ENCODE measurements at regions not wholly inside any gene's neighbourhood (a gene's known extent, or its start where the extent isn't known, plus 50 kb on each side); places are given as distances from the start of the nearest gene placed in this dataset.

- H3K36me3 Mint-ChIP-seq (ENCODE audit: low read depth), result no peaks in the 10 kb centered on the region
- H3K4me1 Mint-ChIP-seq, result peaks cover 47% of the 10 kb centered on the region
- no peak for TF ChIP-seq CTCF (IDR thresholded peaks at IDR 0.05; ENCODE audit: unreplicated experiment in 3 of 3)
- no peaks in the 10 kb centered on the region for H3K27me3 Mint-ChIP-seq (ENCODE audit: low read depth)
- peak overlapping the region; percentile 94 to 99 (median 96) for H3K27ac Mint-ChIP-seq
- no peak overlapping the region for H3K4me3 Mint-ChIP-seq
- H3K9me3 Mint-ChIP-seq, result no peaks in the 10 kb centered on the region
These were observed 50.5 kb upstream of the KMT2E start for GRCh38 chr7:104963378-104963990.

- Mint-ChIP-seq H3K9me3 (no peaks in the 10 kb centered on the region), H3K4me3 (peak overlapping the region in 1 of 3 experiments; percentile 29), H3K4me1 (peaks cover 44% of the 10 kb centered on the region), H3K36me3 (ENCODE audit: low read depth) (no peaks in the 10 kb centered on the region), H3K27ac (peak overlapping the region; percentile 94 to 99 (median 96)), H3K27me3 (ENCODE audit: low read depth) (no peaks in the 10 kb centered on the region)
- no peak for TF ChIP-seq CTCF (IDR thresholded peaks at IDR 0.05; ENCODE audit: unreplicated experiment in 3 of 3)
These were observed 50.0 kb upstream of the KMT2E start for GRCh38 chr7:104963991-104964385.
